HK-2 (cell line): ENCODE measurements at regions not wholly inside any gene's neighbourhood (a gene's known extent, or its start where the extent isn't known, plus 50 kb on each side); places are given as distances from the start of the nearest gene placed in this dataset.
"Not testable (repeated sequence)": the region's sequence is repeated elsewhere in the genome, so short reads cannot be mapped to it uniquely, and the experiment has no call there.

Experiments used
- DNase-seq: peaks from one replicate; pipeline ENCODE4 v3.0.0-alpha.2; 2018; ENCODE audit not compliant: unreplicated experiment

- DNase-seq: no peak
Observed at GRCh38 chr1:228868731-228869024, 133.4 kb downstream of the RHOU start.

GRCh38 chr1:228869312-228869824 is 134.1 kb downstream of the RHOU start:
- DNase-seq: no peak

GRCh38 chr1:228870041-228870713 is 134.9 kb downstream of the RHOU start:
- no peak for DNase-seq

GRCh38 chr1:228871314-228872061 is 136.2 kb downstream of the RHOU start:
- no peak for DNase-seq

GRCh38 chr1:228872080-228872479 is 136.8 kb downstream of the RHOU start:
- no peak for DNase-seq

GRCh38 chr1:228873709-228874108 is 138.4 kb downstream of the RHOU start:
- DNase-seq: no peak

- no peak for DNase-seq
Observed at GRCh38 chr1:228875741-228876140, 140.5 kb downstream of the RHOU start.

GRCh38 chr1:228876187-228876586 is 140.9 kb downstream of the RHOU start:
- no peak for DNase-seq

- DNase-seq: no peak
Observed at GRCh38 chr1:228879164-228879563, 143.9 kb downstream of the RHOU start.

GRCh38 chr1:228882041-228882770 is 146.9 kb downstream of the RHOU start:
- no peak for DNase-seq

- DNase-seq: no peak
Observed at GRCh38 chr1:228882771-228883450, 147.6 kb downstream of the RHOU start.

GRCh38 chr1:228883535-228883934 is 148.3 kb downstream of the RHOU start:
- DNase-seq: no peak

GRCh38 chr1:228884196-228884595 is 148.9 kb downstream of the RHOU start:
- DNase-seq: no peak

GRCh38 chr1:228884615-228885566 is 149.6 kb downstream of the RHOU start:
- no peak for DNase-seq

GRCh38 chr1:228885845-228886244 is 150.6 kb downstream of the RHOU start:
- no peak for DNase-seq

GRCh38 chr1:228887101-228887500 is 151.8 kb downstream of the RHOU start:
- no peak for DNase-seq

GRCh38 chr1:228887960-228888359 is 152.7 kb downstream of the RHOU start:
- DNase-seq: no peak

- no peak for DNase-seq
Observed at GRCh38 chr1:228889289-228889688, 154.0 kb downstream of the RHOU start.

- DNase-seq: no peak
Observed at GRCh38 chr1:228891272-228892034, 156.2 kb downstream of the RHOU start.

- not testable (repeated sequence) for DNase-seq
Observed at GRCh38 chr1:228892200-228892599, 156.9 kb downstream of the RHOU start.
